DND-41 (cell line): ENCODE measurements at regions not wholly inside any gene's neighbourhood (a gene's known extent, or its start where the extent isn't known, plus 50 kb on each side); places are given as distances from the start of the nearest gene placed in this dataset.
"Not testable (repeated sequence)": the region's sequence is repeated elsewhere in the genome, so short reads cannot be mapped to it uniquely, and the experiment has no call there.

Experiments used
- CTCF ChIP-seq: IDR thresholded peaks from 2 replicates; pipeline ENCODE4 v1.5.1; 2012; ENCODE audit warnings: borderline replicate concordance, low read length, moderate library complexity, mild to moderate bottlenecking; ENCODE audit not compliant: poor library complexity, severe bottlenecking; ENCODE audit errors: extremely low read depth
- EZH2 ChIP-seq: IDR thresholded peaks from 3 replicates; pipeline ENCODE4 v1.6.1; 2012; ENCODE audit warnings: borderline replicate concordance, low read depth, mild to moderate bottlenecking, moderate library complexity, low read length, inconsistent platforms; ENCODE audit not compliant: severe bottlenecking

DNA sequence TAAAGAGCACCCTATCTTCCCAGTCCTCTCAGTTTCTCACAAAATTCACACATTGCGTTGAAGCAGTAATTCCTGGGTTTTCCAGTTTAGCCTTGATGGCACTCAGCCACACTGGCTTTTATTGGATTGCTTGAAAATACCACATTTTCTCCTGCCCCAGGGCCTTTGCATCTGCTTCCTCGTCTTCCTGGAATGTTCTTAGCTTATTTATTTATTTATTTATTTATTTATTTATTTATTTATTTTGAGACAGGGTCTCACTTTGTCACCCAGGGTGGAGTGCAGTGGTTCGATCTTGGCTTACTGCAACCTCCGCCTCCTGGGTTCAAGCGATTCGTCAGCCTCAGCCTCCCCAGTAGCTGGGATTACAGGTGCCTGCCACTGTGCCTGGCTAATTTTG is 680.0 kb upstream of the SALL1 start:
- TF ChIP-seq EZH2, CTCF: not testable (repeated sequence)
